Body of pancreas (tissue), 4 donors: ENCODE measurements at regions not wholly inside any gene's neighbourhood (a gene's known extent, or its start where the extent isn't known, plus 50 kb on each side); places are given as distances from the start of the nearest gene placed in this dataset.

Experiments
- POLR2A ChIP-seq, 3 donors: fragments of 450-650 bp; IDR thresholded peaks; one replicate each; pipeline ENCODE4 v1.6.1; 2016; ENCODE audit warnings: antibody characterized with exemption in 3 of 3, mild to moderate bottlenecking in 2 of 3
- TF ChIP-seq, protein P1 (sequence below), 7 experiments: fragments of 450-650 bp in 4 of 7; fragments of 200-600 bp in 3 of 7; sonication (generic) in 3 of 7; IDR thresholded peaks; one replicate each; pipeline ENCODE4 v1.5.1; 2016 to 2019; ENCODE audit warnings: antibody characterized with exemption in 7 of 7

DNA sequence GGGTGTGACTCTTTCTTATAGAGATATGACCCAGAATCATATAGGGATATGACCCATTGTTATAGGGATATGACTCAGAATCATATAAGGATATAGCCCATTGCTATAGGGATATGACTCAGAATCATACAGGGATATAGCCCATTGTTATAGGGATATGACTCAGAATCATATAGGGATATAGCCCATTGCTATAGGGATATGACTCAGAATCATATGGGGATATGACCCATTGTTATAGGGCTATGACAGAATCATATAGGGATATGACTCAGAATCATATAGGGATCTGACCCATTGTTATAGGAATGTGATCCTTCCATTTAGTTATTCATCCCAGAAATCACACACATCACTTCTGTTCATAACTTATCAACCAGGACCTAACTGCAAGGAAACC, 312.2 kb upstream of the ADARB2 start:
- TF ChIP-seq, protein P1, sequence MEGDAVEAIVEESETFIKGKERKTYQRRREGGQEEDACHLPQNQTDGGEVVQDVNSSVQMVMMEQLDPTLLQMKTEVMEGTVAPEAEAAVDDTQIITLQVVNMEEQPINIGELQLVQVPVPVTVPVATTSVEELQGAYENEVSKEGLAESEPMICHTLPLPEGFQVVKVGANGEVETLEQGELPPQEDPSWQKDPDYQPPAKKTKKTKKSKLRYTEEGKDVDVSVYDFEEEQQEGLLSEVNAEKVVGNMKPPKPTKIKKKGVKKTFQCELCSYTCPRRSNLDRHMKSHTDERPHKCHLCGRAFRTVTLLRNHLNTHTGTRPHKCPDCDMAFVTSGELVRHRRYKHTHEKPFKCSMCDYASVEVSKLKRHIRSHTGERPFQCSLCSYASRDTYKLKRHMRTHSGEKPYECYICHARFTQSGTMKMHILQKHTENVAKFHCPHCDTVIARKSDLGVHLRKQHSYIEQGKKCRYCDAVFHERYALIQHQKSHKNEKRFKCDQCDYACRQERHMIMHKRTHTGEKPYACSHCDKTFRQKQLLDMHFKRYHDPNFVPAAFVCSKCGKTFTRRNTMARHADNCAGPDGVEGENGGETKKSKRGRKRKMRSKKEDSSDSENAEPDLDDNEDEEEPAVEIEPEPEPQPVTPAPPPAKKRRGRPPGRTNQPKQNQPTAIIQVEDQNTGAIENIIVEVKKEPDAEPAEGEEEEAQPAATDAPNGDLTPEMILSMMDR (IDR thresholded peaks at IDR 0.05), result no peak
- TF ChIP-seq POLR2A (IDR thresholded peaks at IDR 0.05), result no peak
